ENCODE measurements at regions not wholly inside any gene's neighbourhood (a gene's known extent, or its start where the extent isn't known, plus 50 kb on each side); places are given as distances from the start of the nearest gene placed in this dataset.

GRCh38 chr16:62254847-62255246 lies 218.6 kb upstream of the CDH8 start:
- DNase-seq: no peak

GRCh38 chr16:62254372-62254771 lies 218.1 kb upstream of the CDH8 start:
- DNase-seq: peak; percentile 78

GRCh38 chr16:62253966-62254365 lies 217.7 kb upstream of the CDH8 start:
- DNase-seq: peak; percentile 84

GRCh38 chr16:62249069-62249468 lies 212.8 kb upstream of the CDH8 start:
- DNase-seq: no peak

- DNase-seq: no peak
These were observed 204.5 kb upstream of the CDH8 start for GRCh38 chr16:62240722-62241121.

- no peak for DNase-seq
These were observed 189.4 kb upstream of the CDH8 start for GRCh38 chr16:62225675-62226074.

GRCh38 chr16:62224646-62225209 lies 188.5 kb upstream of the CDH8 start:
- no peak for DNase-seq

GRCh38 chr16:62216837-62217236 lies 180.6 kb upstream of the CDH8 start:
- DNase-seq: no peak

GRCh38 chr16:62213763-62214162 lies 177.5 kb upstream of the CDH8 start:
- no peak for DNase-seq

- peak; percentile 3 for DNase-seq
These were observed 172.7 kb upstream of the CDH8 start for GRCh38 chr16:62208934-62209333.

- DNase-seq: no peak
These were observed 169.2 kb upstream of the CDH8 start for GRCh38 chr16:62205459-62205858.

GRCh38 chr16:62201911-62202310 lies 165.7 kb upstream of the CDH8 start:
- no peak for DNase-seq

GRCh38 chr16:62194828-62195227 lies 158.6 kb upstream of the CDH8 start:
- no peak for DNase-seq

GRCh38 chr16:62190426-62190825 lies 154.2 kb upstream of the CDH8 start:
- peak; percentile 5 for DNase-seq

- DNase-seq: no peak
These were observed 141.3 kb upstream of the CDH8 start for GRCh38 chr16:62177351-62178203.

- DNase-seq: no peak
These were observed 134.4 kb upstream of the CDH8 start for GRCh38 chr16:62170642-62171041.

GRCh38 chr16:62167551-62167950 lies 131.3 kb upstream of the CDH8 start:
- no peak for DNase-seq

GRCh38 chr16:62157544-62157943 lies 121.3 kb upstream of the CDH8 start:
- DNase-seq: no peak

- DNase-seq: no peak
These were observed 120.7 kb upstream of the CDH8 start for GRCh38 chr16:62156971-62157370.

- DNase-seq: no peak
These were observed 113.4 kb upstream of the CDH8 start for GRCh38 chr16:62149631-62150030.

- no peak for DNase-seq
These were observed 101.8 kb upstream of the CDH8 start for GRCh38 chr16:62137996-62138395.

- no peak for DNase-seq
These were observed 99.7 kb upstream of the CDH8 start for GRCh38 chr16:62135911-62136310.

GRCh38 chr16:62135446-62135845 lies 99.2 kb upstream of the CDH8 start:
- DNase-seq: no peak

GRCh38 chr16:62130101-62130500 lies 93.9 kb upstream of the CDH8 start:
- DNase-seq: no peak

- DNase-seq: no peak
These were observed 69.0 kb upstream of the CDH8 start for GRCh38 chr16:62105244-62105643.

Measured in NCI-H526 treated with DMSO at 0.1 percent for 48 hours (cell line).